Right lobe of liver (tissue), 4 donors: ENCODE measurements at regions not wholly inside any gene's neighbourhood (a gene's known extent, or its start where the extent isn't known, plus 50 kb on each side); places are given as distances from the start of the nearest gene placed in this dataset.

Experiments
- POLR2A ChIP-seq: fragments of 450-650 bp; IDR thresholded peaks from one replicate; pipeline ENCODE4 v1.6.1; 2017; ENCODE audit warnings: antibody characterized with exemption, mild to moderate bottlenecking
- TF ChIP-seq, protein P1 (sequence below), 4 donors: fragments of 200-600 bp in 3 of 4; fragments of 450-650 bp in 1 of 4; IDR thresholded peaks; one replicate each; pipeline versions ENCODE4 v1.5.1 to v1.8.0; 2016 to 2022; ENCODE audit warnings: antibody characterized with exemption in 4 of 4, mild to moderate bottlenecking in 2 of 4
- donor health status: DM: no; HTN: no; CAD: no.
- donor health status: DM: no; HTN: no; CAD: no.
- donor health status: DM: no; HTN: yes; CAD: no.

DNA sequence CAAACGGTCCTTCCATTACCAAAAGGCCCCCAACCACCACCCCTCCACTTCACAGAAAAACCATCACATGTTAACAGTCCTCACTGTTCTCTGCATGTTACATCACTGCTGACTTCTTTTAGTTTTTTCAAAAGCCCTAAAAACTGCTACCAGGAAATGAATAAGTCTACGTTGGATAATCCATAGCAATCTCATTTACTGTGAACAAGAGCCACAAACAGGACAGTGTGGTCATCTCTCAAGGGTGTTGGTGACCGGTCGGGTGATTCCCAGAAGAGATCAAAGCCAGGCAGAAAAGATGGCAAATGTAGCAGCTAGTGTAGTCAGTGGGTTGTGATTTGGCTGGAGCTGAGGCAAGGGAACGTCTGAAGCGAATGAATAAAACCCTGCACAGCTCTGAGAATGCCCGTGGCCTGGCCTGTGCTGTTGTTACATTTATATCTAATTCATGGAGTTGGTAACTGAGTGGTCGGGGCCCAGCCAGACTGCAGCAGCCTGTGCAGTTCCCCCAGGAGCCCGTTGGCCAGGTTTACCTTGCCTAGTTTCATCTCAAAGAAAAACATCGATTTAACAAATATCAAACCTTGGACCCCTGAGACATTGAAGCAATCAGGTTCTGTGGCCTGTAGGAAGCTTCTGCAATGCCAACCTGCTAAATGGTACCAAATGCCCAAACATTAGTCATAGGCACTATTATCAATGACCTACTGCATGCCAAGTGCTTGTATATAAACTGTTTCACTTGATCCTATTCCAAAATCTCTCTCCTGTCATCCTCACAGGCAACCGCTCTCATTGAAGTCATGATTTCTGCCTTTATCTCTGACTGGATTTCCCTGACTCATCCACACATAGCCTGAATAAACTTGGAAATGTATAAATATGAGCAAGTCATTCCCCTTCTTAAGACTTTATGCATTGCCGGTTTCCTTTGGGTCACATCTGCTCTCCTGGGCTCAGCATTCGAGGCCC, 153.8 kb upstream of the SERP2 start:
- TF ChIP-seq, protein P1, sequence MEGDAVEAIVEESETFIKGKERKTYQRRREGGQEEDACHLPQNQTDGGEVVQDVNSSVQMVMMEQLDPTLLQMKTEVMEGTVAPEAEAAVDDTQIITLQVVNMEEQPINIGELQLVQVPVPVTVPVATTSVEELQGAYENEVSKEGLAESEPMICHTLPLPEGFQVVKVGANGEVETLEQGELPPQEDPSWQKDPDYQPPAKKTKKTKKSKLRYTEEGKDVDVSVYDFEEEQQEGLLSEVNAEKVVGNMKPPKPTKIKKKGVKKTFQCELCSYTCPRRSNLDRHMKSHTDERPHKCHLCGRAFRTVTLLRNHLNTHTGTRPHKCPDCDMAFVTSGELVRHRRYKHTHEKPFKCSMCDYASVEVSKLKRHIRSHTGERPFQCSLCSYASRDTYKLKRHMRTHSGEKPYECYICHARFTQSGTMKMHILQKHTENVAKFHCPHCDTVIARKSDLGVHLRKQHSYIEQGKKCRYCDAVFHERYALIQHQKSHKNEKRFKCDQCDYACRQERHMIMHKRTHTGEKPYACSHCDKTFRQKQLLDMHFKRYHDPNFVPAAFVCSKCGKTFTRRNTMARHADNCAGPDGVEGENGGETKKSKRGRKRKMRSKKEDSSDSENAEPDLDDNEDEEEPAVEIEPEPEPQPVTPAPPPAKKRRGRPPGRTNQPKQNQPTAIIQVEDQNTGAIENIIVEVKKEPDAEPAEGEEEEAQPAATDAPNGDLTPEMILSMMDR (IDR thresholded peaks at IDR 0.05): no peak
- TF ChIP-seq POLR2A: no peak
